ENCODE measurements at regions not wholly inside any gene's neighbourhood (a gene's known extent, or its start where the extent isn't known, plus 50 kb on each side); places are given as distances from the start of the nearest gene placed in this dataset.
"Not testable (repeated sequence)": the region's sequence is repeated elsewhere in the genome, so short reads cannot be mapped to it uniquely, and the experiment has no call there.

DNA sequence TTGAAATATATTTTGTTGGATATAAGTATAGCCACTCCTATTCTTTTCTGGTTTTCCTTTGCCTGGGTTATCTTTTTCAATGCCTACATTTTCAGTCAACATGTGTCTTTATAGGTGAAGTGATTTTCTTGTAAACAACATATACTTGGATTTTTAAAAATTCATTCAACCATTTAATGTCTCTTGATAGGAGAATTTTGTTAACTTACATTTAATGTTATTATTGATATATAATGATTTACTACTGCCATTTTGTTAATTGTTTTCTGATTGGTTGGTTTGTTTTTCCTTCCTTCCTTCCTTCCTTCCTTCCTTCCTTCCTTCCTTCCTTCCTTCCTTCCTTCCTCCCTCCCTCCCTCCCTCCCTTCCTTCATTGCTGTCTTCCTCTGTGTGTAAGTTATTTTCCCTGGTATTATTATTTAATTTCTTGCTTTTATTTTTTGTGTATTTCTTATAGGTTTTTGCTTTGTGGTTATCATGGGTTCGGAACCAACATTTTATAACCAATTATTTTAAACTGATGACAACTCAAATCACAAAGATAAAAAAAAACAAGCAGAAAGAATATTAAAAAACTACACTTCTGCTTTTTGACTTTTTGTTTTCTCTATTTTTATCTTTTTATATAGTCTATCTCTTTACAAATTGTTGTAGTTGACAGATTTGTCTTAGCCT lies 330.1 kb upstream of the GRID2 start:
- no peak for DNase-seq
- intact Hi-C loops (cut with DNase I): no loop called here

DNA sequence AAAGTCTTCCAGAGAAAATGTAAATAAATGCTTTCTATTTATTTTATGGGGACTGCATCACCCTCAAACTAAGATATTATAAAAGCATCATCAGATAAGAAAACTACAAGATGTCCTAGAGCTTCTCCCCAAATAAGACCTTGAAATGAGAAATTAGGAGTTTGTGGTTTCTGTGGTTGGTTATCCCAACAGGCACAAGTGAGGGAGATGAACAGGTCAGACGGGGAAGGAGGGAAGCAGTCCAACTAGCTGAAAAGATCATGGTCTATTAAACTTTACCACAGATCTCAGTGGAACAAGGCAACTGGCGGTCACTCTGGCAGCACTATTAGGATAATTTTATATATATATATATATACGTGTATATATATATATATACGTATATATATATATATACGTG lies 319.3 kb upstream of the GRID2 start:
- DNase-seq: no peak
- intact Hi-C loops (cut with DNase I): no loop called here

DNA sequence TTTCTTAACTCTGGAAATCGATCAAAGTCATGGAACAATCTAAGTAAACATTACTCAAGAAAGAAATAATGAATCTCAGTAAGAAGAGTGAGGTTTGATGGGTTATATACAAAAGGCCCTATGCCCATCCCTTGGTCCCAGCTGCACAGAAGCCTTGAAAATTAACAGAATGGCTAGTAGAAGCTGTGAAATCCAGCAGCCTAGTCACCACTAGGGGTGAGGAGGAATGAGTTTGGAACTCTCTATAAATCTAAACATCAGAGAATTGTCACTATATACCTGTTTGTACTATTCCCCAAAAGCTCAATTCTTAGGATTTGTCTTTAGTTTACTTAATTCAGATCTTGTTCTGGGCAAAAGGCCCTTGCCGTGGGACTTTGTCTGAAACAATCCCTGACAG lies 313.9 kb upstream of the GRID2 start:
- intact Hi-C loops (cut with DNase I): no loop called here
- DNase-seq: no peak

DNA sequence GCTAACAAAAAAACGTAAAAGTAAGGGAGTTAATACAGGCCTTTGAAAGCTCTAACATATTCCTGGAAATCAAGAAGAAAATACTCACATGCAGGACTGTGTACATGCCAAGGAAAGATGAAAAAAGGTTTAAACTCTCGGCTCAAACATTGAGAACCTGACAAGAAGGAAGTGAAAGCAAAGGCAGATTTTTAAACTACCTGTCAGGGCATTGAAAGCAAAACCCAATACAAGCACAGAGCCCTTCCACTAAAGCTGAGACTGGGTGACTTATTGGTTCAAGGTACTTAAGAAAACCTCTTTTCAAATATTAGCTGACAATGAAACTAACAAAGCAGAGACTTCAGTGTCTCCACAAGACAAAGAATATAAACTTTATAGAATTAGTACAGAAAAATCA lies 313.0 kb upstream of the GRID2 start:
- intact Hi-C loops (cut with DNase I): no loop called here
- no peak for DNase-seq

DNA sequence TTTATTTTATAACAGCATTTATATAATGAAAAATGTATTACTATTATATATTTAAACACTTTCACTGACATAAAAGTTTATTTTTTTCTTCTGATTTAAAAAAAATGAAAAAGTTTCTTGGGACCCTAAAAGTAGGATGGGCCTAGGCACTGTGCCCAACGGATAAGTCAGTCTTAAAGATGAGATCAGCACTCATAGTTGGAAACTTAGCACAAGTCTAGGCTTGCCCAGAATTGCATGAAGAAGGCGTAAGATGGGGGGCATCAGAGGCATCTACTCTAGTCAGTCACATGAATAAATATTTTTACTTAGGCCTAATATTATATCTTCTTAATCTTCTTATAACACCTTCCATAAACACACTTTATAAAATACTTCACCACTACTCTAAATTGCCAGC lies 306.7 kb upstream of the GRID2 start:
- intact Hi-C loops (cut with DNase I): no loop called here

DNA sequence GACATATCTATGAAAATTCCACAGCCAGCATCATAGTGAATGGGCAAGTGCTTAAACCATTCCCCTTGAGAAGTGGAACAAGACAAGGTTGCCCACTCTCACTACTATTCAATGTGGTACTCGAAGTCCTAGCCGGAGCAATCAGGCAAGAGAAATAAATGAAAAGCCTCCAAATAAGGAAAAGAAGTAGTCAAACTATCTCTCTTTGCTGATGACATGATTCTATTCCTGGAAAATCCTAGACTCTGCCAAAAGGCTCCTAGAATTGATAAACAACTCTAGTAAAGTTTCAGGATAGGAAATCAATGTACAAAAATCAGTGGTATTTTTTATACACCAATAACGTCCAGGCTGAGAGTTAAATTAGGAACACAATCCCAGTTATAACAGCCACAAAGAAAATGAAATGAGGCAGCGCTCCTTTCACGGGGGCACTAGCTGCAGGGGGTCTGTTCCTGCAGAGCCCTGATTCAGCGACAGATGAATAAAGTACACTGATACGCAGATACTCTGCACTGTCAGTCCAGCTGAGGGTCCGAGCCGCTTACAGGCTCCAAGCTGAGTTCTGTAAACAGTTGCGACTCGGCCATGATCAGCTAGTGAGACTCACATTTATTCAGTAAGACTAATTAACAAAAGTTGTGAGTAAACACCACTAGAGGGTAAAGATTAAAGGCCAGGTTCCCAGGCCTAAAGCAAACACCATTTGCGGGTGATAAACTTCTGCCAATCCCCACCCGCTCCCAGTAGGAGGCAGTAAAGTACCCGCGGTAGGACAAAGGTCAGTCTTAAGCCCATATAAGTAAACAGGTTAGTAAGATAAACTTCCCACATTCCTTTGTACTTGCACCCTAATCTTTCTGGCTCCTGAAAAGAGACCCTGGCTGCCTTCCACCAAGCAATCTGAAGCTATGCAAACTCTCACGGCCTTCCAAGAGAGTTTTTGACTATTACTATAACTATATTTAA lies 290.6 kb upstream of the GRID2 start:
- intact Hi-C loops (cut with DNase I): no loop called here
- no peak for DNase-seq

More for the DNA sequence above, 306.7 kb upstream of the GRID2 start:
- no peak for DNase-seq

DNA sequence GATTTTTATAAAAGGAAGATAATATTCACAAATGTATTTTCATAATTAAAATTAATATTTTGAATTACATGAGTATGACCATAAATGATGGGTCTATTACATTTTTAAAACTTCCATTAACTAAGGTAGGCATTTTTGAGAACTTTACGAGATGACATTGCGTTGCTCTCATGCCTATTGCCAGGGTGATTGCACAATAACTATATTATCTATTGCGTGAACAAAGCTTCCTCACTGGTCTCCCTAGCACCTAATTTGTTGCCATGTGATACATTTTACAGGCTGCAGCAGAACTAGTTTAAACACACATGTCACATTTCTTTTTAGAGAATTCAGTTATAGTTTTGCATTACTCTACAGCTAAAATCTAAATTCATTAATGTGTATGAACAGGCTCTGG lies 289.7 kb upstream of the GRID2 start:
- DNase-seq: no peak
- intact Hi-C loops (cut with DNase I): no loop called here

DNA sequence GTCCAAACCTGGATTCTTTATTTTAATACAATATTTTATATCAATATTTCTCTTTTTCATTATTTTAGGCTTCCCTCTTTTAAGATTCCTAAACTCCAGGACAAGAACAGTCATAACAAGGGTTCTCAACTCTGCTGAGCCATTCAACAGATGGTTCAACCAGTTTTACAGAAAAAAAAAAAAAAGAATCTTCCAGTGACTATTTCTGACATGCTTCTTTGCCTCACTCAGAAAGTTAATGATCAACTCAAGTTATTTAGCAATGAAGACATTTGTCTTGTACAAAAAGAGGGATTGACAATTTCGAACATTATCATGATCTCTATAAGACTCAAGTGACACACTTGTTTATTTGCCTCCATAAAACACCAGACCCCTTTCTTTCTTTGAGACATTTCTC lies 282.6 kb upstream of the GRID2 start:
- intact Hi-C loops (cut with DNase I): no loop called here
- DNase-seq: no peak

DNA sequence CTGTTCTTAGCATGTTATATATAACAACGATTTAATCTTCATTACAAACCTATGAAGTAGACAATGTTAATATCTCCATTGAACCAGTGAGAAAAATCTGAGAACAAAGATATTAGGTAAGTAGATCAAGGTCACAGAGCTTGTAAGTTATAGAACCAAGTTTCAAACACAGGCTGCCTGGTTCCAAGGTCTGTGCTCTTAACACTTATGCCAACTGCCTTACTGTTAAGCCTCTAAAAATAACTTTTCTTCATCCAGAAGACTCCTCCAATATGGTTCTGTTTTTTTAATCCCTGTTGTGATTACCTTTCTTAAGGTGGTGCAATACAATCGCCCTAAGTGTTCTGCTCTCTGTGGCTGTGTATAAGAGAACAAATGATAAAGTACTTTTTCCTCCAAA lies 282.0 kb upstream of the GRID2 start:
- DNase-seq: no peak
- intact Hi-C loops (cut with DNase I): no loop called here

DNA sequence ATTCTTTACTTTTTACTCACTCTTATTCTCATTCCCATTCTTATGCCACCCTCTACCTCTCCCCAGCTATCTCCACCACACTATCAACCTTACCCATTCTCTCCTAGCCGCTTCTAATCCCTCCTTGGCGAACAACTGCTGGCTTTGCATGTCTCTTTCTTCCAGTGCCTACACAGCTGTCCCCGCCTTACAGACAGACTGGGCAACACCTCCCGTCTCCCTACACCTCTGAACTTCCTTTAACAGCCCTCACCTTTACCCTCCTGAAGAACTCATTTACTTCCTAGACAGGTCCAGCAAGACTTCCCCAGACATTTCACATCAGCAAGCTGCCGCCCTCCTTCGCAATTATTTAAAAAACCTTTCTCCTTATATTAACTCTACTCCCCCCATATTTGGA lies 274.9 kb upstream of the GRID2 start:
- intact Hi-C loops (cut with DNase I): not testable (repeated sequence)

DNA sequence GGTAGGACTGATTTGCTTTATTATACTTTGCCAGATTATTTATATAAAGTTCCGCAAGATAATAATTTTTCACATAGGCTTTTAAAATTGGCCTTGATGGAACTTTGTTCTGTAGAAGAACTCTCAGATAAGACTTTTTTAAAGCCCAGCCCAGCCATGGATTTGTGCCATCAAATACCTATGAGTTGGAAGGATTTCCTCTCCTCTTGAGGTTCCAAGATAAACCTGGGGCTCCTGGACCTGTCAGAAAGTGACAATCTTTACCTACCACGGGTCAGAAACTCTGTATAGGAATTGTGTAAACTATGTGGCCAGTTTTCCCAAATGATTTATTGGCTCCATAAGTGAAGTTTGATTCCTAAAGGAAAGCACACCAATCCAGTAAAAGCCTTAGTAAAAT lies 271.9 kb upstream of the GRID2 start:
- intact Hi-C loops (cut with DNase I): no loop called here
- no peak for DNase-seq

More for the DNA sequence above, 274.9 kb upstream of the GRID2 start:
- not testable (repeated sequence) for DNase-seq

DNA sequence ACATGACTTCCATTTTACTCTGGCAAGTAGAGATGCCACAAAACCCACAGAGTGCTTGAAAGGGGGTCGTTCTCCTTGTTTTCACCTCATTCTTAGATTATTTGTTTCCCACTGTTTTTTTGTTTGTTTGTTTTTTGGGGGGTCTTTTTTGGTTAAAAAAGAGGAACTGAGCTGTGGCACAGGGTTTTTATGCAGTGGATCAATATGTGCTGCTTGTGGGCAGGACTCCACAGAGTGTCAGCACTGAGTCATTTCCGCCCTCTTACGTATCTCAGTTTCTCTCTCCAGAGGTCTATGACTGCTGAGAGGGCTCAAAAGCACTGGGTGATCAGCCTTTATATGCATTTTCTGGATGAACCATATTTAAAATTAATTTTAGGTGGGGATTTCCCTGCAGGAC lies 268.1 kb upstream of the GRID2 start:
- intact Hi-C loops (cut with DNase I): no loop called here
- no peak for DNase-seq

DNA sequence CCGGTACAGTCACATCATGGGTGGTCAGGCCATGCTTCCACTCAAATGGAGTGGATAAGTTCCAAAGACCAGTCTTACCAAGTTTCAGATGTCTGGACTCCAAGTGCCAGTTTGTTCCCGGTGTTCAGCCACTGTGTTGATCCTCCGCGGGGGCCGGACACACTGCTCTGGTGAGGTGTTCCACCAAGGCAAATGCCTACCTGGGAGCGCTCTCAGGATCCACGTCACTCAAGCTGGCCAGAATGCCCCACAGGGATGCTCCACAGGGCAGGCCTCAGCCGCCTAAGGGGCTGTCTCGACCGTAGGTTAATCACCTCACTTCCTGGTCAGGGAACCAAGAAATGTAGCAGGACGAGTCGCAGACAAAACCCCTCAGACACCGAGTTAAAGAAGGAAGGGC lies 258.0 kb upstream of the GRID2 start:
- intact Hi-C loops (cut with DNase I): no loop called here
- DNase-seq: no peak

DNA sequence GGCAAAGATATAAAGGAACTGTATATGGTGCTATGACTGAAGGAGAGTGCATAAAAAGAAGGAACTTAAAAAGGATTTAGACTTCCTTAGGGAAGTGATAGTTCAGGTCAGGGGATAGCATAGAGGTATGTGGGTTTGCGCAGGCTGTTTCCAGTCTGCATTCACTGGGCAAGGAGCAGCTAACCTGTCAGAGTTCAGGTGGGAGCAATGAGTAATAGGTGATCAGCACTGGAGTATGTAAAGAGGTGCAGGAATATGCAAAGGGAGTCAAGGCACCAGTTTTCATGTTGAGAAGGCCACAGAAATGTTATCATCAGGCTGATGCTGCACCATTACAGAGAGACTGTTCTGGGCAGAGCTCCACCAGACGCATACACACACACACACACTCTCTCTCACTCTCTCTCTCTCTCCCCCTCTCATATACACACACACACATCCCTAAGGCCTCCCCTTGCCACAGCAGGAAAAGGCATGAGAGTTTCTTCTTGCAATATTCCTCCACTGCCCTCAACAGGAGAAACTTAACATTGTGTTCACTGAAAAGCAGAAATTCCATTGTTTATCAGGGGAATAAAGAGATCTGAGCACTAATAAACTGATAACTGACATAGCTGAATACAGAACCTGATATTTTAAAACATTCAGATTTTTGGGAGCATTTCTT lies 256.4 kb upstream of the GRID2 start:
- DNase-seq: no peak
- intact Hi-C loops (cut with DNase I): no loop called here

DNA sequence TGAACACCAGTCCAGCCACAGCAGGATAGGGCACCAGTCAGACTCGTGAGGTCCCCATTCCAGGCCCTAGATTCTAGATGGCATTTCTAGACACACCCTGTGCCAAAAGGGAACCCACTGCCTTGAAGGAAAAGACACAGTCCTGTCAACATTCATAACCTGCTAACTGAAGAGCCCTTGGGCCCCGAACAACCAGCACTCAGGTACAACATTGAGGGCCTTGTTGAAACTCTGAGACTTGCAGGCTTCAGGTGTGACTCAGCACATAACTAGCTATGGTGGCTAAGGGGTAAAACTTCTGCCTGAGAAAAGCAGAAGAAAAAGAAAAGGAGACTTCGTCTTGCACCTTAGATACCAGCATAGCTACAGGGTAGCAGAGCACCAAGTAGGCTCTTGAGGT lies 252.9 kb upstream of the GRID2 start:
- no peak for DNase-seq
- intact Hi-C loops (cut with DNase I): no loop called here

DNA sequence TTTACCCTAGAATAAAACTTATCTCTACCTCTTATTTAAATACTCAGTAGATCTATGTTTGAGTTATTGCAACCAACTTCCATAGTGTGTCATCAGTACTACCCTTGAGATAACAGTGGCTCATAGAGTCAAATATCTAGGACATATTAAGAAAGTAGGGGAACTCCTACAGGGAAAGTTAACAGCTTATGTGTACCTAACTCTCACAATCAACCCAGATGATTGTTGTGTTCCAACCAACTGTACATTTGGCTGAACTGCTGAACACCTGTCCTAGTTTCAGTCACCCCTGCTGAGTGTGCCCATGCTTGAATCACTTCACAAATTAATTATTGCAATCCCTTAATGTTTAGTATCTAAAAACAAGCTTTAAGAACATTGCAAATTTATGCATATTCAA lies 244.2 kb upstream of the GRID2 start:
- no peak for DNase-seq
- intact Hi-C loops (cut with DNase I): no loop called here

DNA sequence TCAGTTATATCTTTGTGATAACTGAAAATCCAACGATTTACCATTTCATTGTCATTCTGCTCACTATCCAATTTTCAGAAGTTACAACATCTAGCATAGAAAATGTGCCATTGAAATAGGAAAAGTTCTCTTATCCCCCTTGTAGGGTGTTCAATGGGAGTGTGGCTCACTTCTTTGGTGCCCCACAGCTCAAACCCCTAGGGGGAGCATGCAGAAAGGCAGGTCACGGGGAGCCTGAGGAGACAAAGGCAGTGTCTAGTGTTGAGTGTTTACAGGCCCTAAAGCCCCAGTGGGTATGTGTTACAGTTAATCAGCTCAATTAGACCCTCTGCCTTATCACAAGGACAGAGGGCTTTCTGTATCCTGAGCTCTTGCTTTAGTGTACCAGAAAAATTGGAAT lies 243.4 kb upstream of the GRID2 start:
- intact Hi-C loops (cut with DNase I): no loop called here
- no peak for DNase-seq

DNA sequence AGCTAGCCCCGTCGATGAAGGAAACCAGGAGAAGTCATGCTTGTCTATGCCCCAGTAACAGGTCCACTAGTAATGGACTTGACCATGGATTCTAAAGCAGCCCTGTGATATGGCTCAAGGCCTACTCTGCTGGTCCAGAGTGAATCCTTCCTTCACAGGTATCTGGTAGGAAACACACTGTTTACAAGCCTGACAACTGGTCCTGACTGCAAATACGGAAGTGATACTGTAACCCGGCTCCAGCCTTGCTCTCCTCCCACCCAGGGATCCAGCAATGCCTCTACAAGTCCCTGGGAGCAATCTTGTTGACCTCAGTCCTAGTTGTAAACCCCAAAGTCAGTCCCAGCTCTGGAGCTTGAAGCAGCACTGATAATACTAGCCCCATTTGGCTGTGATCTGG lies 239.2 kb upstream of the GRID2 start:
- intact Hi-C loops (cut with DNase I): no loop called here
- DNase-seq: no peak

DNA sequence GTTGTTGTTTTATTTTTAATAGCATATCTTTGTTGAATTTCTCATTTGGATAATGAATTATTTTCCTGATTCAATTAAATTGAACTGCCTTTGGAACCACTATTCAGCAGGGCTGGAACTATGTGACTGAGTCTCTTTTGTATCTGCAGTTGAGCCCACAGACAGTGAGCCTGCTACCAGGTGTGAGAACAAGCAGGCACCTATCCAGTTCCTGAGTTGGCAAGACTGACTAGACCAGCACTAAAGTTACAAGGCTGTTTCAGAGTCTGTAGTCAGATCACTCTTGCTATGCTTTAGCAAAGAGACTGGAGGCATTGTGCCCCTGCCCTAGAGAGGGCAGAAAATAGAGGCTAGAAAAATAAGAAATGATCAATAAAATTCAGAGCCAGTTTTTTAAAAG lies 237.3 kb upstream of the GRID2 start:
- DNase-seq: no peak
- intact Hi-C loops (cut with DNase I): no loop called here

DNA sequence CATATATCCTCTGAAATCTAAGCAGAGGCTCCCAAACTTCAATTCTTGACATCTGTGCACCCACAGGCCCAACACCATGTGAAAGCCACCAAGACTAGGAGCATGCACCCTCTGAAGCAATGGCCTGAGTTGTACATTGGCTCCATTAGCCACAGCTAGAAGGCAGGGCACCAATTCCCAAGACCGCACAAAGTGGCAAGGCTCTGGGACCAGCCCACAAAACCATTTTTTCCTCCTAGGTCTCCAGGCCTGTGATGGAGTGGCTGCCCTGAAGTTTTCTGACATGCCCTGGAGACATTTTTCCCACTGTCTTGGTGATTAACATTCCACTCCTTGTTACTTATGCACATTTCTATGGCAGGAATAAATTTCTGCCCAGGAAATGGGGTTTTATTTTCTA lies 232.2 kb upstream of the GRID2 start:
- intact Hi-C loops (cut with DNase I): no loop called here
- no peak for DNase-seq
